GM21576 (cell line): ENCODE measurements at regions not wholly inside any gene's neighbourhood (a gene's known extent, or its start where the extent isn't known, plus 50 kb on each side); places are given as distances from the start of the nearest gene placed in this dataset.

Experiments used
- ATAC-seq: cut with Tn5 transposase; IDR thresholded peaks from one replicate; pipeline ENCODE4 v1.9.1; 2021; ENCODE audit warnings: mild to moderate bottlenecking, moderate library complexity; ENCODE audit not compliant: unreplicated experiment

- no peak for ATAC-seq
Measured at GRCh38 chr4:81828991-81829390, 357.3 kb upstream of the RASGEF1B start.

- peak; percentile 60 for ATAC-seq
Measured at GRCh38 chr4:81827577-81828202, 356.0 kb upstream of the RASGEF1B start.

GRCh38 chr4:81826817-81827424 lies 355.2 kb upstream of the RASGEF1B start:
- ATAC-seq: no peak

GRCh38 chr4:81826335-81826734 lies 354.6 kb upstream of the RASGEF1B start:
- no peak for ATAC-seq

GRCh38 chr4:81818385-81818920 lies 346.7 kb upstream of the RASGEF1B start:
- ATAC-seq: no peak

GRCh38 chr4:81816031-81816761 lies 344.5 kb upstream of the RASGEF1B start:
- no peak for ATAC-seq

GRCh38 chr4:81814987-81815541 lies 343.4 kb upstream of the RASGEF1B start:
- ATAC-seq: no peak

GRCh38 chr4:81811562-81812293 lies 340.0 kb upstream of the RASGEF1B start:
- no peak for ATAC-seq

GRCh38 chr4:81808011-81808672 lies 336.4 kb upstream of the RASGEF1B start:
- no peak for ATAC-seq

GRCh38 chr4:81807386-81807785 lies 335.7 kb upstream of the RASGEF1B start:
- no peak for ATAC-seq

GRCh38 chr4:81806485-81806884 lies 334.8 kb upstream of the RASGEF1B start:
- no peak for ATAC-seq

- no peak for ATAC-seq
Measured at GRCh38 chr4:81804849-81805248, 333.1 kb upstream of the RASGEF1B start.

GRCh38 chr4:81802285-81802846 lies 330.7 kb upstream of the RASGEF1B start:
- no peak for ATAC-seq

- no peak for ATAC-seq
Measured at GRCh38 chr4:81799371-81799770, 327.7 kb upstream of the RASGEF1B start.

- no peak for ATAC-seq
Measured at GRCh38 chr4:81796790-81797528, 325.3 kb upstream of the RASGEF1B start.

GRCh38 chr4:81792521-81792920 lies 320.8 kb upstream of the RASGEF1B start:
- no peak for ATAC-seq

GRCh38 chr4:81790477-81790876 lies 318.8 kb upstream of the RASGEF1B start:
- no peak for ATAC-seq

GRCh38 chr4:81789741-81790399 lies 318.2 kb upstream of the RASGEF1B start:
- no peak for ATAC-seq

GRCh38 chr4:81789158-81789557 lies 317.5 kb upstream of the RASGEF1B start:
- ATAC-seq: no peak
